Subcutaneous abdominal adipose tissue (tissue), 5 donors: ENCODE measurements at regions not wholly inside any gene's neighbourhood (a gene's known extent, or its start where the extent isn't known, plus 50 kb on each side); places are given as distances from the start of the nearest gene placed in this dataset.

Experiments used
- H3K27ac ChIP-seq: one replicate; pipeline ENCODE4 v1.7.0; 2013; ENCODE audit warnings: low read depth, mild to moderate bottlenecking, inconsistent platforms, low read length, moderate library complexity
- H3K27me3 ChIP-seq, 5 donors: one replicate each; pipeline ENCODE4 v1.7.0; 2013; ENCODE audit warnings: low read length in 5 of 5, inconsistent platforms in 1 of 5; ENCODE audit not compliant: control insufficient read depth in 5 of 5, insufficient read depth in 4 of 5
- H3K36me3 ChIP-seq, 5 donors: one replicate each; pipeline ENCODE4 v1.7.0; 2013; ENCODE audit warnings: low read length in 5 of 5; ENCODE audit not compliant: control insufficient read depth in 5 of 5, insufficient read depth in 5 of 5
- H3K4me1 ChIP-seq, 5 donors: one replicate each; pipeline ENCODE4 v1.7.0; 2013; ENCODE audit warnings: low read length in 5 of 5, mild to moderate bottlenecking in 3 of 5, moderate library complexity in 1 of 5; ENCODE audit not compliant: control insufficient read depth in 5 of 5, insufficient read depth in 5 of 5
- H3K4me3 ChIP-seq, 5 donors: one replicate each; pipeline ENCODE4 v1.7.0; 2013; ENCODE audit warnings: low read length in 5 of 5, low read depth in 1 of 5
- H3K9ac ChIP-seq, 5 donors: one replicate each; pipeline ENCODE4 v1.7.0; 2013; ENCODE audit warnings: low read length in 5 of 5, mild to moderate bottlenecking in 4 of 5, moderate library complexity in 3 of 5
- H3K9me3 ChIP-seq, 5 donors: one replicate each; pipeline ENCODE4 v1.7.0; 2013; ENCODE audit warnings: low read length in 5 of 5; ENCODE audit not compliant: control insufficient read depth in 5 of 5
- donor health status: healthy.
- donor health status: healthy.
- donor health status: healthy.
- donor health status: healthy.
- donor health status: healthy.

- Histone ChIP-seq H3K36me3 (no peaks in the 10 kb centered on the region), H3K4me1 (no peaks in the 10 kb centered on the region), H3K27ac (no peak overlapping the region), H3K9ac (no peak overlapping the region), H3K27me3 (no peaks in the 10 kb centered on the region), H3K4me3 (no peak overlapping the region), H3K9me3 (no peaks in the 10 kb centered on the region)
These were observed 109.7 kb upstream of the CNTNAP5 start for GRCh38 chr2:123915380-123915779.

- H3K27me3 ChIP-seq: no peaks in the 10 kb centered on the region
- H3K36me3 ChIP-seq: no peaks in the 10 kb centered on the region
- no peaks in the 10 kb centered on the region for H3K9me3 ChIP-seq
- no peak overlapping the region for H3K9ac ChIP-seq
- no peak overlapping the region for H3K27ac ChIP-seq
- H3K4me3 ChIP-seq: no peak overlapping the region
- no peaks in the 10 kb centered on the region for H3K4me1 ChIP-seq
These were observed 109.0 kb upstream of the CNTNAP5 start for GRCh38 chr2:123916051-123916450.

- H3K27me3 ChIP-seq: no peaks in the 10 kb centered on the region
- H3K4me3 ChIP-seq: no peak overlapping the region
- no peak overlapping the region for H3K9ac ChIP-seq
- no peaks in the 10 kb centered on the region for H3K4me1 ChIP-seq
- no peaks in the 10 kb centered on the region for H3K9me3 ChIP-seq
- H3K36me3 ChIP-seq: no peaks in the 10 kb centered on the region
- no peak overlapping the region for H3K27ac ChIP-seq
These were observed 108.6 kb upstream of the CNTNAP5 start for GRCh38 chr2:123916531-123916930.

DNA sequence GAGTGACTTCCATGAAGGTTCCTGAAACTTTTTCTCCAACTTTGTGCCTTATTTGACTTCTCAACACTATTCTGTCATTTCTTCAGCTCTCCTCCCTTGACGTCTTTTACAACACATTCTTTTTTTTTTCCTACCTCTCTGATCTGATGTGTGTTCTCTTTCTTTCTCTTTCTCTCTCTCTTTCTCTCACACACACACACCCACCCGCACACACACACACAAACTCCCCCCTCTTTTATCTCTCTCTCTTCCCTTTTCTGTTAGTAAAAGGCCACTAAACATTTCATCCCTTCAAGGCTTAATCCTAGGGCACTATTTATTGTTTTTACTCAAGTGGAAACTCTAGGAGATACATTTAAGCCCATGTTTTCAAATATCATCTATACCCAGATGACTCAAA lies 107.8 kb upstream of the CNTNAP5 start:
- H3K4me3 ChIP-seq: no peak overlapping the region
- H3K4me1 ChIP-seq: no peaks in the 10 kb centered on the region
- no peak overlapping the region for H3K9ac ChIP-seq
- H3K9me3 ChIP-seq: no peaks in the 10 kb centered on the region
- no peaks in the 10 kb centered on the region for H3K36me3 ChIP-seq
- H3K27ac ChIP-seq: no peak overlapping the region
- no peaks in the 10 kb centered on the region for H3K27me3 ChIP-seq

DNA sequence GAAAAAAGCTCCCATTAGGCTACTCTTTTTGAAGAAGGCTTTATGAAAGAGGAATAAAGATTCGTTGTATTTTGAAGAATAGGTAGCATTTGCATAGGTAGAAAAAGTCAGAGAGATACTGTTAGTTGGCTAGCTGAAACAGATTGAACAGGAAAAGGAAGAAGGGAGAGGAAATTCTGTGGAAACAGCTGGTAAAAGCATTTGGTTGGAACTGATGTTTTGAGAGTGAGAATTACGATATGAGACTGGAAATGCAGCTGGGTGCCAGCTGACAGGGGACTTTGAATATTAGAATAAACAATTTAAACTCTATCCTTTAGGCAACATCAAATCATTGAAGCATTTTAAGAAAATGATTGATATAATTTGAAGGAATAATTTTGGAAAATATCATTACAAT lies 96.7 kb upstream of the CNTNAP5 start:
- Histone ChIP-seq H3K9me3 (peaks cover 0 to 9% (median 3%) of the 10 kb centered on the region in 5 donors), H3K36me3 (no peaks in the 10 kb centered on the region), H3K9ac (no peak overlapping the region), H3K27me3 (no peaks in the 10 kb centered on the region), H3K27ac (no peak overlapping the region), H3K4me3 (no peak overlapping the region), H3K4me1 (no peaks in the 10 kb centered on the region)

DNA sequence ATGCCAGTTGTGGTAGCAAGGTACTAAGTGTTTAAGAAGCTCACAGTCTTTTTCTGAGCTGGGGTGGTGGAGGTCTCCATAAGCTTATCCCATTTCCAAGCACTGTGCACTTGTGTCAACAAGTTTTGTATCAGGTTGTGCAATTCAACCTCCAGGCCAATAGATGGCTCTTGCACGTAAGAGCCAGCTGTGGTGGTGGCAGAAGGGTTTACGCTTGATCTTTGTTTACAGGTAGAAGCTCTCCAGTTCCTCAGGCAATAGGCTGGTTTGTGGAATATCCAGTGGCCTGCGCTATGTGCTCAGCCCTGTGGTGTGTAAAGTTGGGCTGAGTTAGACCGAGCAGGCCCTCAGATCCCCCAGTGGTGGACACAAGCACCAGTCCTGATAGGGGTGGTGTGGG lies 89.7 kb upstream of the CNTNAP5 start:
- no peaks in the 10 kb centered on the region for H3K9me3 ChIP-seq
- H3K9ac ChIP-seq: no peak overlapping the region
- H3K36me3 ChIP-seq: no peaks in the 10 kb centered on the region
- H3K4me3 ChIP-seq: no peak overlapping the region
- H3K27ac ChIP-seq: no peak overlapping the region
- H3K27me3 ChIP-seq: no peaks in the 10 kb centered on the region
- no peaks in the 10 kb centered on the region for H3K4me1 ChIP-seq

DNA sequence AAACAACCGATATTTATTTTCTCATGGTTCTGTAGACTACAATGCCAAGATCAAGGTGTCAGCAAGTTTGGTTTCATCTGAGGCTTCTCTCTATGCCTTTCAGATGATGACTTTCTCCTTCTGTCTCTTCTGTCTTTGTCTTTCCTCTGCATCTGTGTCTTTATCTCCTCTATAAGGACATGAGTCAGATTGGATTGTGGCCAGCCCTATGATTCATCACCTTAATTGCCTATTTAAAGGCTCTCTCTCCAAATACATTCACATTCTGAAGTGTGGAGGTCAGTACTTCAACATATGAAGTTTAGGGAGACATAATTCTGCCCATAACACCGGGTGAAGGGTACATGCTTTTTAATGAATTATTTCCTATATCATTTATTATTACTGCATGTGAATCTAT lies 71.2 kb upstream of the CNTNAP5 start:
- H3K9ac ChIP-seq: no peak overlapping the region
- H3K27ac ChIP-seq: no peak overlapping the region
- H3K27me3 ChIP-seq: no peaks in the 10 kb centered on the region
- H3K9me3 ChIP-seq: no peaks in the 10 kb centered on the region
- no peak overlapping the region for H3K4me3 ChIP-seq
- H3K36me3 ChIP-seq: no peaks in the 10 kb centered on the region
- no peaks in the 10 kb centered on the region for H3K4me1 ChIP-seq

GRCh38 chr2:123958011-123958410 lies 67.1 kb upstream of the CNTNAP5 start:
- H3K27ac ChIP-seq: no peak overlapping the region
- H3K27me3 ChIP-seq: no peaks in the 10 kb centered on the region
- H3K4me3 ChIP-seq: no peak overlapping the region
- no peak overlapping the region for H3K9ac ChIP-seq
- H3K36me3 ChIP-seq: no peaks in the 10 kb centered on the region
- H3K4me1 ChIP-seq: no peaks in the 10 kb centered on the region
- peaks cover 0 to 9% (median 6%) of the 10 kb centered on the region in 5 donors for H3K9me3 ChIP-seq

- H3K4me1 ChIP-seq: no peaks in the 10 kb centered on the region
- no peaks in the 10 kb centered on the region for H3K36me3 ChIP-seq
- H3K27ac ChIP-seq: no peak overlapping the region
- no peak overlapping the region for H3K4me3 ChIP-seq
- no peak overlapping the region for H3K9ac ChIP-seq
- H3K9me3 ChIP-seq: peaks cover 0 to 9% (median 6%) of the 10 kb centered on the region in 5 donors
- H3K27me3 ChIP-seq: no peaks in the 10 kb centered on the region
These were observed 63.5 kb upstream of the CNTNAP5 start for GRCh38 chr2:123961576-123961975.

- Histone ChIP-seq H3K27ac (no peak overlapping the region), H3K4me3 (no peak overlapping the region), H3K9ac (no peak overlapping the region), H3K9me3 (peaks cover 0 to 4% (median 0%) of the 10 kb centered on the region in 5 donors), H3K27me3 (peaks cover 0 to 3% (median 0%) of the 10 kb centered on the region in 5 donors), H3K36me3 (no peaks in the 10 kb centered on the region), H3K4me1 (no peaks in the 10 kb centered on the region)
These were observed 53.3 kb upstream of the CNTNAP5 start for GRCh38 chr2:123971564-123972318.
